ENCODE measurements at regions not wholly inside any gene's neighbourhood (a gene's known extent, or its start where the extent isn't known, plus 50 kb on each side); places are given as distances from the start of the nearest gene placed in this dataset.

DNA sequence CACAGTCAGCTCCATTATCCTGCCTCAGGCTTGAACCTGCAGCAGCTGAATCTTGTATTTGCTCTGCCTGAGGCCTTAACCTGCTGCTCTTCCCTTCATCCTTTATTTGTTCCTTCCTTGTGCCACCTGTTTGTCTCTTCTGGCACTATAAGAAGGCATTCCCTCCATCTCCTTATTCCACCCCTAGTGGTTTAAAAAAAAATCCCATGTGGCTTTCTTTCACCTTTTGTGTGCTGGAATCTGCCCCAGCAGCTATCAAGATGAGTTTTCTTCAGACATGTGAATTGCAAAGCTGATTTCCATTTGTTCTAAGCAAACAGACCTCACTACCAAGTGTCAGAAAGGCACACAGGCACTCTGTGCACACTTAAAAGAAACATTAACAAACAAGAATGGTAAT, 294.6 kb downstream of the TTLL7 start:
- Histone ChIP-seq H3K27me3 (no peaks in the 10 kb centered on the region), H3K36me3 (no peaks in the 10 kb centered on the region), H3K4me3 (no peak overlapping the region), H3K27ac (no peak overlapping the region), H3K4me1 (no peaks in the 10 kb centered on the region), H3K9me3 (no peaks in the 10 kb centered on the region)
- in situ Hi-C loops (cut with MboI; ENCODE audit: low sequenced_read_pairs in 4 of 4): no loop called here
- TF ChIP-seq, protein P1, sequence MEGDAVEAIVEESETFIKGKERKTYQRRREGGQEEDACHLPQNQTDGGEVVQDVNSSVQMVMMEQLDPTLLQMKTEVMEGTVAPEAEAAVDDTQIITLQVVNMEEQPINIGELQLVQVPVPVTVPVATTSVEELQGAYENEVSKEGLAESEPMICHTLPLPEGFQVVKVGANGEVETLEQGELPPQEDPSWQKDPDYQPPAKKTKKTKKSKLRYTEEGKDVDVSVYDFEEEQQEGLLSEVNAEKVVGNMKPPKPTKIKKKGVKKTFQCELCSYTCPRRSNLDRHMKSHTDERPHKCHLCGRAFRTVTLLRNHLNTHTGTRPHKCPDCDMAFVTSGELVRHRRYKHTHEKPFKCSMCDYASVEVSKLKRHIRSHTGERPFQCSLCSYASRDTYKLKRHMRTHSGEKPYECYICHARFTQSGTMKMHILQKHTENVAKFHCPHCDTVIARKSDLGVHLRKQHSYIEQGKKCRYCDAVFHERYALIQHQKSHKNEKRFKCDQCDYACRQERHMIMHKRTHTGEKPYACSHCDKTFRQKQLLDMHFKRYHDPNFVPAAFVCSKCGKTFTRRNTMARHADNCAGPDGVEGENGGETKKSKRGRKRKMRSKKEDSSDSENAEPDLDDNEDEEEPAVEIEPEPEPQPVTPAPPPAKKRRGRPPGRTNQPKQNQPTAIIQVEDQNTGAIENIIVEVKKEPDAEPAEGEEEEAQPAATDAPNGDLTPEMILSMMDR (IDR thresholded peaks at IDR 0.05 in 4 of 5, conservative IDR thresholded peaks at IDR 0.05 in 1 of 5): no peak
- TF ChIP-seq POLR2A (IDR thresholded peaks at IDR 0.05): no peak
- DNase-seq (no peak), ATAC-seq (no peak)
- intact Hi-C loops (cut with DNase I; ENCODE audit: low total_unique reads): no loop called here

DNA sequence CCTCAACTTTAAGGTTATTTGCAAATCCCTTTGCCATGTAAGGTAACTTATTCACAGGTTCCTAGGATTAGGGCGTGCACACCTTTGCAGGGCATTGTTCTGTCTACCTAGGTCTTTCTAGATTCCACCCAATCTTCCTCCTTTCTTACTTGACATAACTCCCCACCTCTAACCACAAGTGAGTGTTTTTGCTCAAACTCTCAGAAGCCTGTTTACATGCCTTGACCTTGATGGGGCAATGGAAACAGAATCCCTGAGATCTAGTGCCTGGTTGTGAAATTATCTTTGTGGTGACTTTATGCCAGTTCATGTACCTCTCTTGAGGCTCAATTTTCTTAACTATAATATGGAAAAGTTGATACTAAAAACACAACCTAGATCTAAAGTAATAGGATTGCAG, 296.6 kb downstream of the TTLL7 start:
- Histone ChIP-seq H3K36me3 (no peaks in the 10 kb centered on the region), H3K9me3 (no peaks in the 10 kb centered on the region), H3K27me3 (no peaks in the 10 kb centered on the region), H3K27ac (no peak overlapping the region), H3K4me3 (no peak overlapping the region), H3K4me1 (no peaks in the 10 kb centered on the region)
- TF ChIP-seq POLR2A (IDR thresholded peaks at IDR 0.05): no peak
- TF ChIP-seq, protein P1 (IDR thresholded peaks at IDR 0.05 in 4 of 5, conservative IDR thresholded peaks at IDR 0.05 in 1 of 5): no peak
- intact Hi-C loops (cut with DNase I; ENCODE audit: low total_unique reads) (no loop called here), in situ Hi-C loops (cut with MboI; ENCODE audit: low sequenced_read_pairs in 4 of 4) (no loop called here)
- no peak for ATAC-seq
- no peak for DNase-seq

DNA sequence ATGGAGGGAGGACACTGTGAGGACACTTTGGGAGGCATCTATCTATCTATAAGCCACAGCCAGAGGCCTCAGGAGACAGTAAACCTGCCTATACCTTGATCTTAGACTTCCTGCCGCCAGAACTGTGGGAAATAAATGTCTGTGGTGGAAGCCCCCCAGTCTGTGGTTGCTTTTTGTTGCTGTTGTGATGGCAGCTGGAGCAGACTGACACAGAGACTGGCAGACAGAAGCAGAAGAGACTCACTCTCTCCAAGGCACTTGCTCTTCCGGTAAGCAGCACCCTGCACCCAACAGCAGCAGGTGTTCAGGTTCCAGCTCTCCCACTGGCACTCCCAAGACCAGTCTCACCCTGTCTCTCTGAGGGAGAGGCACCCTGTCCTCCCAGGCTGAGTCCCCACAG, 297.6 kb downstream of the TTLL7 start:
- no peak for TF ChIP-seq POLR2A (IDR thresholded peaks at IDR 0.05)
- TF ChIP-seq, protein P1 (IDR thresholded peaks at IDR 0.05 in 4 of 5, conservative IDR thresholded peaks at IDR 0.05 in 1 of 5): no peak
- in situ Hi-C loops (cut with MboI; ENCODE audit: low sequenced_read_pairs in 4 of 4) (no loop called here), intact Hi-C loops (cut with DNase I; ENCODE audit: low total_unique reads) (no loop called here)
- no peak for DNase-seq
- Histone ChIP-seq H3K9me3 (no peaks in the 10 kb centered on the region), H3K4me3 (no peak overlapping the region), H3K4me1 (no peaks in the 10 kb centered on the region), H3K27me3 (no peaks in the 10 kb centered on the region), H3K36me3 (no peaks in the 10 kb centered on the region), H3K27ac (no peak overlapping the region)
- no peak for ATAC-seq

DNA sequence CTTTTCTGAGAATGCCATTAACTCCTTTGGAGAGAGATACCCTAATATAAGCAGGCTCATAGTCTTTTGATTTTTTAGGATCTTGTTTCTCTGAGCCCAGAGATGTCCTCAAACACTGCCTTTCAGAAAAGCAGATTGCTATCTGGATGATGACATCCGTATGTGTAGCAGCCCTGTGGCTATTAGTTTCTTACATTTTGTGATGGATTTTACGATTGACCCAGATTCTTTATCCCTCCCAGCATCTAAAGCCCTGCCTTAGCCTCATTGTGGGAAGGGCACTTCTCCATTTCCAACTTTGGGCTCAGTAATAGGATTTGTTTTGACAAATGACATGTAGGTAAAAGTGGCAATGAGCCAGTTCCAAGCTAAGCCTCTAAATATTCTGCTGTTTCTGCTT, 300.3 kb downstream of the TTLL7 start:
- in situ Hi-C loops (cut with MboI; ENCODE audit: low sequenced_read_pairs in 4 of 4): no loop called here
- DNase-seq: no peak
- no peak overlapping the region for H3K4me3 ChIP-seq
- no peak overlapping the region for H3K27ac ChIP-seq
- H3K36me3 ChIP-seq: no peaks in the 10 kb centered on the region
- ATAC-seq: no peak
- no peaks in the 10 kb centered on the region for H3K9me3 ChIP-seq
- H3K27me3 ChIP-seq: no peaks in the 10 kb centered on the region
- TF ChIP-seq POLR2A (IDR thresholded peaks at IDR 0.05): no peak
- TF ChIP-seq, protein P1 (IDR thresholded peaks at IDR 0.05 in 4 of 5, conservative IDR thresholded peaks at IDR 0.05 in 1 of 5): no peak
- intact Hi-C loops (cut with DNase I; ENCODE audit: low total_unique reads): no loop called here
- H3K4me1 ChIP-seq: peaks cover 8% of the 10 kb centered on the region in 2 donors

DNA sequence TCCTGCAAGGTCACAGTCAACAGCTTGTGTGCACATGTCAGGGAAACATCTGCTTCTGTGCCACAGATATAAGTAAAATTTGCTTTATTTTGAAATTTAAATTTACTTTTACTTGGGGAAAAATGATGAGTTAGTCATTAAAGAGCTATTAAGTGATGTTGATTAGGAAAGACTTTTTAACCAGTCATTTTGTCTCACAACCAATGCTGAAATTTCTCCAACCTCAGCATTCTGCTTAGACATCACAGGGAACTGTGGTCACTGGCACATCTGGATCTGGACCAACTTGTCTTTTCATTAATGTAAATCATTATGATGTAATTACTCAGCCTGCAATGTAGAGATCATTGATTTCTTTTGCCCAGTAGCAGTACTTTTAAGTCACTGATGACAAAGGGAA, 301.0 kb downstream of the TTLL7 start:
- no peak overlapping the region for H3K27ac ChIP-seq
- ATAC-seq (no peak), DNase-seq (no peak)
- H3K27me3 ChIP-seq: no peaks in the 10 kb centered on the region
- no peak overlapping the region for H3K4me3 ChIP-seq
- H3K4me1 ChIP-seq: peaks cover 8% of the 10 kb centered on the region in 2 donors
- in situ Hi-C loops (cut with MboI; ENCODE audit: low sequenced_read_pairs in 4 of 4): no loop called here
- intact Hi-C loops (cut with DNase I; ENCODE audit: low total_unique reads): no loop called here
- no peaks in the 10 kb centered on the region for H3K9me3 ChIP-seq
- TF ChIP-seq, protein P1 (IDR thresholded peaks at IDR 0.05 in 4 of 5, conservative IDR thresholded peaks at IDR 0.05 in 1 of 5): no peak
- no peak for TF ChIP-seq POLR2A (IDR thresholded peaks at IDR 0.05)
- H3K36me3 ChIP-seq: no peaks in the 10 kb centered on the region

Data from gastrocnemius medialis (tissue), 4 donors.